Body of pancreas (tissue), 4 donors: ENCODE measurements at regions not wholly inside any gene's neighbourhood (a gene's known extent, or its start where the extent isn't known, plus 50 kb on each side); places are given as distances from the start of the nearest gene placed in this dataset.
"Not testable (repeated sequence)": the region's sequence is repeated elsewhere in the genome, so short reads cannot be mapped to it uniquely, and the experiment has no call there.

Source experiments
- ATAC-seq: fragments of 150-250 bp; one replicate; pipeline ENCODE4 v1.9.1; 2016
- DNase-seq, 4 donors: peaks; one replicate each; pipeline ENCODE4 v3.0.0-alpha.2; 2019
- H3K27ac ChIP-seq, 4 donors: fragments of 200-600 bp; sonication (generic); 1 replicate in 3 of 4; 2 replicates in 1 of 4; pipeline versions ENCODE4 v1.5.1 to v1.6.1; 2016 to 2019; ENCODE audit warnings: mild to moderate bottlenecking in 1 of 4, mixed read lengths in 1 of 4, moderate library complexity in 1 of 4
- H3K27me3 ChIP-seq, 2 donors: fragments of 200-600 bp; sonication (generic); one replicate each; pipeline ENCODE4 v1.6.0; 2016; ENCODE audit warnings: mild to moderate bottlenecking in 1 of 2
- H3K36me3 ChIP-seq, 2 donors: fragments of 200-600 bp; sonication (generic); replicated peaks in 1 of 2; 2 replicates each; pipeline ENCODE4 v1.5.1; 2016; ENCODE audit warnings: low read depth in 2 of 2; ENCODE audit not compliant: insufficient read depth in 1 of 2
- H3K4me1 ChIP-seq: fragments of 200-600 bp; sonication (generic); one replicate; pipeline ENCODE4 v1.6.0; 2016
- H3K4me3 ChIP-seq, 2 donors: fragments of 200-600 bp; sonication (generic); 1 replicate in 1 of 2; 2 replicates in 1 of 2; pipeline ENCODE4 v1.5.1; 2016 to 2019
- H3K9me3 ChIP-seq, 3 donors: fragments of 200-600 bp; sonication (generic); 1 replicate in 2 of 3; 2 replicates in 1 of 3; pipeline ENCODE4 v1.5.1; 2016
- CTCF ChIP-seq, 7 experiments: fragments of 450-650 bp in 4 of 7; fragments of 200-600 bp in 3 of 7; sonication (generic) in 3 of 7; IDR thresholded peaks; one replicate each; pipeline ENCODE4 v1.5.1; 2016 to 2019; ENCODE audit warnings: antibody characterized with exemption in 7 of 7
- POLR2A ChIP-seq, 3 donors: fragments of 450-650 bp; IDR thresholded peaks; one replicate each; pipeline ENCODE4 v1.6.1; 2016; ENCODE audit warnings: antibody characterized with exemption in 3 of 3, mild to moderate bottlenecking in 2 of 3
- WGBS, 2 donors: methylation state at CpG; one replicate each; pipeline ENCODE4 v1.1.5; 2017; 5-methylcytosine and 5-hydroxymethylcytosine counted together
- intact Hi-C: fragments of 100-400 bp; cut with DNase I; formaldehyde crosslinking; loops from one replicate; pipeline ENCODE4 v1.15.1; 2023

GRCh38 chr2:123451542-123451941 lies 573.5 kb upstream of the CNTNAP5 start:
- no peak for DNase-seq

GRCh38 chr2:123453046-123453700 lies 571.9 kb upstream of the CNTNAP5 start:
- Histone ChIP-seq H3K36me3 (no peaks in the 10 kb centered on the region), H3K4me1 (no peaks in the 10 kb centered on the region), H3K4me3 (no peak overlapping the region), H3K27me3 (no peaks in the 10 kb centered on the region), H3K9me3 (no peaks in the 10 kb centered on the region), H3K27ac (no peak overlapping the region)
- intact Hi-C loops = no loop called here
- ATAC-seq (no peak), DNase-seq (no peak)
- 57 to 58% methylated on average over 4 of the region's 4 CpGs for WGBS, 2 donors
- TF ChIP-seq CTCF (IDR thresholded peaks at IDR 0.05) (no peak), POLR2A (IDR thresholded peaks at IDR 0.05) (no peak)

More at GRCh38 chr2:123451542-123451941, 573.5 kb upstream of the CNTNAP5 start:
- TF ChIP-seq CTCF (IDR thresholded peaks at IDR 0.05) (no peak), POLR2A (IDR thresholded peaks at IDR 0.05) (no peak)
- Histone ChIP-seq H3K4me3 (no peak overlapping the region), H3K27me3 (no peaks in the 10 kb centered on the region), H3K27ac (no peak overlapping the region), H3K9me3 (no peaks in the 10 kb centered on the region), H3K4me1 (no peaks in the 10 kb centered on the region), H3K36me3 (no peaks in the 10 kb centered on the region)
- no peak for ATAC-seq
- 37 to 54% methylated on average over 4 of the region's 4 CpGs for WGBS, 2 donors
- intact Hi-C loops = no loop called here

- no peaks in the 10 kb centered on the region for H3K9me3 ChIP-seq
- H3K27me3 ChIP-seq = no peaks in the 10 kb centered on the region
- no peak overlapping the region for H3K4me3 ChIP-seq
- no peak for DNase-seq
- no peak for TF ChIP-seq POLR2A (IDR thresholded peaks at IDR 0.05)
- TF ChIP-seq CTCF (IDR thresholded peaks at IDR 0.05) = no peak
- H3K36me3 ChIP-seq = no peaks in the 10 kb centered on the region
- no peak for ATAC-seq
- WGBS, 2 donors = 53 to 61% methylated on average over 3 of the region's 3 CpGs
- H3K27ac ChIP-seq = no peak overlapping the region
- intact Hi-C loops = no loop called here
- H3K4me1 ChIP-seq = no peaks in the 10 kb centered on the region
Measured at GRCh38 chr2:123453772-123454171, 571.3 kb upstream of the CNTNAP5 start.

GRCh38 chr2:123455234-123455633 lies 569.9 kb upstream of the CNTNAP5 start:
- H3K27ac ChIP-seq, H3K9me3 ChIP-seq, intact Hi-C loops, H3K4me3 ChIP-seq, DNase-seq, H3K36me3 ChIP-seq, ATAC-seq, H3K4me1 ChIP-seq, H3K27me3 ChIP-seq: not testable (repeated sequence)
- WGBS, 2 donors = 70 to 80% methylated on average over 8 of the region's 8 CpGs

- no peak overlapping the region for H3K4me3 ChIP-seq
- no peak for ATAC-seq
- intact Hi-C loops = no loop called here
- H3K36me3 ChIP-seq = no peaks in the 10 kb centered on the region
- no peak overlapping the region for H3K27ac ChIP-seq
- TF ChIP-seq CTCF (IDR thresholded peaks at IDR 0.05) (no peak), POLR2A (IDR thresholded peaks at IDR 0.05) (no peak)
- no peaks in the 10 kb centered on the region for H3K27me3 ChIP-seq
- no peaks in the 10 kb centered on the region for H3K9me3 ChIP-seq
- no peaks in the 10 kb centered on the region for H3K4me1 ChIP-seq
- no peak for DNase-seq
- WGBS, 2 donors = 57 to 64% methylated on average over 2 of the region's 2 CpGs
Measured at GRCh38 chr2:123456416-123456815, 568.7 kb upstream of the CNTNAP5 start.
